CD4-positive, alpha-beta T cell treated with Interleukin-6 for 4 hours (primary cell): ENCODE measurements at regions not wholly inside any gene's neighbourhood (a gene's known extent, or its start where the extent isn't known, plus 50 kb on each side); places are given as distances from the start of the nearest gene placed in this dataset.

Experiments used
- DNase-seq: peaks from one replicate; pipeline ENCODE4 v3.0.0-alpha.2; 2020; ENCODE audit warnings: mixed read lengths

GRCh38 chr2:19540739-19541525 is 182.5 kb upstream of the OSR1 start:
- no peak for DNase-seq

GRCh38 chr2:19538411-19538963 is 180.1 kb upstream of the OSR1 start:
- DNase-seq = no peak

- DNase-seq = no peak
These were observed 177.7 kb upstream of the OSR1 start for GRCh38 chr2:19536136-19536535.

GRCh38 chr2:19532547-19533196 is 174.2 kb upstream of the OSR1 start:
- no peak for DNase-seq

- DNase-seq = no peak
These were observed 171.3 kb upstream of the OSR1 start for GRCh38 chr2:19529677-19530076.

GRCh38 chr2:19527771-19528170 is 169.3 kb upstream of the OSR1 start:
- DNase-seq = no peak

GRCh38 chr2:19525313-19525712 is 166.9 kb upstream of the OSR1 start:
- DNase-seq = no peak

GRCh38 chr2:19519045-19519444 is 160.6 kb upstream of the OSR1 start:
- no peak for DNase-seq

GRCh38 chr2:19507137-19507536 is 148.7 kb upstream of the OSR1 start:
- no peak for DNase-seq

- DNase-seq = no peak
These were observed 147.0 kb upstream of the OSR1 start for GRCh38 chr2:19505199-19506136.

- no peak for DNase-seq
These were observed 146.2 kb upstream of the OSR1 start for GRCh38 chr2:19504400-19505198.

GRCh38 chr2:19503915-19504314 is 145.5 kb upstream of the OSR1 start:
- no peak for DNase-seq

GRCh38 chr2:19503406-19503805 is 145.0 kb upstream of the OSR1 start:
- DNase-seq = no peak

- no peak for DNase-seq
These were observed 141.7 kb upstream of the OSR1 start for GRCh38 chr2:19500126-19500525.

- DNase-seq = no peak
These were observed 138.2 kb upstream of the OSR1 start for GRCh38 chr2:19496646-19497045.

- DNase-seq = no peak
These were observed 135.8 kb upstream of the OSR1 start for GRCh38 chr2:19494241-19494640.

- no peak for DNase-seq
These were observed 133.4 kb upstream of the OSR1 start for GRCh38 chr2:19491796-19492195.

- no peak for DNase-seq
These were observed 132.5 kb upstream of the OSR1 start for GRCh38 chr2:19490846-19491435.

GRCh38 chr2:19488009-19488691 is 129.7 kb upstream of the OSR1 start:
- DNase-seq = no peak

GRCh38 chr2:19484736-19485135 is 126.3 kb upstream of the OSR1 start:
- no peak for DNase-seq

GRCh38 chr2:19480673-19481072 is 122.2 kb upstream of the OSR1 start:
- DNase-seq = no peak
